ENCODE measurements at regions not wholly inside any gene's neighbourhood (a gene's known extent, or its start where the extent isn't known, plus 50 kb on each side); places are given as distances from the start of the nearest gene placed in this dataset.

GRCh38 chr14:50041980-50042379 lies 74.4 kb downstream of the VCPKMT start:
- TF ChIP-seq CTCF (IDR thresholded peaks at IDR 0.05), result no peak
- TF ChIP-seq EZH2 (IDR thresholded peaks at IDR 0.05; ENCODE audit: borderline replicate concordance, insufficient read depth, low read depth, low read length, poor library complexity, severe bottlenecking), result no peak
